Lower lobe of right lung (tissue), 2 donors: ENCODE measurements at regions not wholly inside any gene's neighbourhood (a gene's known extent, or its start where the extent isn't known, plus 50 kb on each side); places are given as distances from the start of the nearest gene placed in this dataset.

ENCODE experiments used
- ATAC-seq, 2 donors: fragments of 200-7000 bp; cut with Tn5 transposase; one replicate each; pipeline ENCODE4 v1.9.1; 2020 to 2022; ENCODE audit warnings: mild to moderate bottlenecking in 2 of 2, moderate library complexity in 2 of 2
- DNase-seq: peaks from one replicate; pipeline ENCODE4 v3.0.0-alpha.2; 2020
- H3K27ac ChIP-seq: fragments of 200-600 bp; one replicate; pipeline ENCODE4 v1.8.0; 2022
- H3K27me3 ChIP-seq: fragments of 200-600 bp; one replicate; pipeline ENCODE4 v1.8.0; 2022; ENCODE audit warnings: low read depth
- H3K36me3 ChIP-seq: fragments of 200-600 bp; one replicate; pipeline ENCODE4 v1.8.0; 2022; ENCODE audit warnings: mild to moderate bottlenecking
- H3K4me1 ChIP-seq: fragments of 200-600 bp; one replicate; pipeline ENCODE4 v1.8.0; 2022
- H3K4me3 ChIP-seq: fragments of 200-600 bp; one replicate; pipeline ENCODE4 v1.8.0; 2022; ENCODE audit warnings: mild to moderate bottlenecking
- H3K9me3 ChIP-seq: fragments of 200-600 bp; one replicate; pipeline ENCODE4 v1.8.0; 2022
- CTCF ChIP-seq: fragments of 200-600 bp; IDR thresholded peaks from one replicate; pipeline ENCODE4 v1.8.0; 2022; ENCODE audit warnings: antibody characterized with exemption, mild to moderate bottlenecking
- intact Hi-C: fragments of 100-400 bp; cut with DNase I; formaldehyde crosslinking; loops from one replicate; pipeline ENCODE4 v1.11.0; 2022
- donor health status: DM: no; HTN: yes; CAD: no; lungs with severe emphysema.

- Histone ChIP-seq H3K27ac (no peak overlapping the region), H3K4me3 (no peak overlapping the region), H3K4me1 (no peaks in the 10 kb centered on the region), H3K27me3 (peaks cover 11% of the 10 kb centered on the region), H3K9me3 (no peaks in the 10 kb centered on the region), H3K36me3 (no peaks in the 10 kb centered on the region)
- no peak for TF ChIP-seq CTCF
- ATAC-seq (no peak), DNase-seq (peak; percentile 30)
- intact Hi-C loops: no loop called here
Observed at GRCh38 chr22:49333206-49333605, 494.5 kb downstream of the BRD1 start.

GRCh38 chr22:49332691-49333090 is 495.0 kb downstream of the BRD1 start:
- Histone ChIP-seq H3K4me3 (no peak overlapping the region), H3K36me3 (no peaks in the 10 kb centered on the region), H3K9me3 (no peaks in the 10 kb centered on the region), H3K4me1 (no peaks in the 10 kb centered on the region), H3K27ac (no peak overlapping the region), H3K27me3 (peaks cover 11% of the 10 kb centered on the region)
- TF ChIP-seq CTCF: no peak
- intact Hi-C loops: no loop called here
- peak; percentile 10 for DNase-seq
- no peak for ATAC-seq

- DNase-seq: peak; percentile 23
- no peak overlapping the region for H3K4me3 ChIP-seq
- no peak overlapping the region for H3K27ac ChIP-seq
- TF ChIP-seq CTCF: no peak
- no peaks in the 10 kb centered on the region for H3K36me3 ChIP-seq
- H3K27me3 ChIP-seq: peaks cover 11% of the 10 kb centered on the region
- H3K9me3 ChIP-seq: no peaks in the 10 kb centered on the region
- ATAC-seq: no peak
- intact Hi-C loops: no loop called here
- H3K4me1 ChIP-seq: no peaks in the 10 kb centered on the region
Observed at GRCh38 chr22:49331878-49332277, 495.8 kb downstream of the BRD1 start.

GRCh38 chr22:49331223-49331815 is 496.4 kb downstream of the BRD1 start:
- Histone ChIP-seq H3K36me3 (no peaks in the 10 kb centered on the region), H3K4me3 (no peak overlapping the region), H3K27me3 (peaks cover 11% of the 10 kb centered on the region), H3K9me3 (no peaks in the 10 kb centered on the region), H3K27ac (no peak overlapping the region), H3K4me1 (no peaks in the 10 kb centered on the region)
- peak; percentile 24 for DNase-seq
- ATAC-seq: no peak
- no peak for TF ChIP-seq CTCF
- intact Hi-C loops: no loop called here

- Histone ChIP-seq H3K27me3 (peaks cover 11% of the 10 kb centered on the region), H3K36me3 (no peaks in the 10 kb centered on the region), H3K4me1 (no peaks in the 10 kb centered on the region), H3K27ac (no peak overlapping the region), H3K4me3 (no peak overlapping the region), H3K9me3 (no peaks in the 10 kb centered on the region)
- intact Hi-C loops: no loop called here
- no peak for TF ChIP-seq CTCF
- no peak for ATAC-seq
- peak; percentile 28 for DNase-seq
Observed at GRCh38 chr22:49330421-49331222, 497.1 kb downstream of the BRD1 start.
